NCI-H2171 treated with DMSO at 0.1 percent for 48 hours (cell line): ENCODE measurements at regions not wholly inside any gene's neighbourhood (a gene's known extent, or its start where the extent isn't known, plus 50 kb on each side); places are given as distances from the start of the nearest gene placed in this dataset.

Experiments used
- DNase-seq: peaks from one replicate; lab custom pipeline; 2025; lab: John Stamatoyannopoulos, UW

DNA sequence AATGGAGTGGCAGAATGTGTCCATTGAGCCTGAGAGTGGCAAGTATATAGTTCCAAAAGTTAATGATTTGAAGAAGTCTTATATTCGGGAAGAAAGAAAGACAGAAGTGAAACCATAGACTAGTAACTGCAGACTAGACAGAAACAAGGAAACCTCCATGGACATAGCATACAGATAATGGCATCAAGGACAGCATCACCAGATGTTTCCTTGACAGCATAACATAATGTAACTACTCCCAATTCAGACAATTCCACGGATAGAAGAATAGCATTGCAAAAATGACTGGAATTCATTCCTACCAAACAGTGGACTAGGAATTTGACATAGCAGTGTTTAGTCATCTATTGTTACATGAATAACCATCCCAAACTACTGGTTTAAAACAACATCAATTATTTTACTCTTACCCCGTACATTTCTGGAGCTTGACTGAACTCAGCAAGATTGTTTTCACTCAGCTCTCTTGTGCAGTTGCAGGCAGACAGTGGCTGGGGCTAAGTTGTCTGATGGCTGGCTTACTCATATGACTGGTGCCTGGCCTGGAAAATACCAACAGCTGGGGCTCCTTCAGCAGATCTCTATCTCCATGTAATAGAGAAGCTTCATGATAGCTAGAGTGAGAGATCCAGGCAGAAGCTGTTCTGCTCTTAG lies 109.7 kb upstream of the GADL1 start:
- DNase-seq, result peak; percentile 21

DNA sequence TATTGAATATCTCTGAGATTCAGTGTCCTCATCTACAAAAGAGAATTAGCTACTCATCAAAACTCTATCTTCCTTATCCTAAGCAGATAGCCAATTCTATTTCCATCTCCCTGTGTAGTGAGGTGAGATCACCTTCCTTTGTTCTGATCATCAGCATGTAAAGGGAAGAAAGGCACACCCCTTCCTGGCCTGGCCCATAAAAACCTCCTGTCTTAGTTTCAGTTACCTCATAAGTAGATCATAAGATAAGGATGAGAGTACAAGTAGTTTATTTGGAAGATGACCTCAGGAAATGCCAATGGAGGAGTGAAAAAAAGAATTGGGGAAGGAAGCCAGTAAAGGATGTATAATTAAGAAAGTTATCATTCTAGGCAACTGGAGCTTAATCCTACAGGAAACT lies 114.5 kb upstream of the GADL1 start:
- no peak for DNase-seq

GRCh38 chr3:31009881-31010280 lies 115.4 kb upstream of the GADL1 start:
- DNase-seq, result peak; percentile 42

GRCh38 chr3:31010491-31010890 lies 116.0 kb upstream of the GADL1 start:
- no peak for DNase-seq

- peak; percentile 10 for DNase-seq
Measured at GRCh38 chr3:31011380-31011779, 116.9 kb upstream of the GADL1 start.

DNA sequence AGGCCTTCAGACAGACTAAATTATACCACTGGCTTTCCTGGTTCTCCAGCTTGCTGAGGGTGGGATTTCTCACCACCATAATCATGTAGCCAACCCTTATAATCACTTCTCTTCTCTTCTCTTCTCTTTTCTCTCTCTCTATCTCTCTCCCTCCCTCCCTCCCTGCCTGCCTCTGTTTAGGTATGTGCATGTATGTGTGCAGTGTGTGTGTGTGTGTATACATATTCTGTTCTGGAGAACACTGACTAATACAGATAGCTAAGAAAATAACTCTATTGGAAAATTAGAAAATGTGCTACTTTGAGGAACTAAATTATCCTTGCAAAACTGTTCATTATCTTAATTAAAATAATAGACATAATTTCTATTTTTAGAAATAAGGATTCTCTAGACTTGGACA lies 118.6 kb upstream of the GADL1 start:
- DNase-seq, result no peak

DNA sequence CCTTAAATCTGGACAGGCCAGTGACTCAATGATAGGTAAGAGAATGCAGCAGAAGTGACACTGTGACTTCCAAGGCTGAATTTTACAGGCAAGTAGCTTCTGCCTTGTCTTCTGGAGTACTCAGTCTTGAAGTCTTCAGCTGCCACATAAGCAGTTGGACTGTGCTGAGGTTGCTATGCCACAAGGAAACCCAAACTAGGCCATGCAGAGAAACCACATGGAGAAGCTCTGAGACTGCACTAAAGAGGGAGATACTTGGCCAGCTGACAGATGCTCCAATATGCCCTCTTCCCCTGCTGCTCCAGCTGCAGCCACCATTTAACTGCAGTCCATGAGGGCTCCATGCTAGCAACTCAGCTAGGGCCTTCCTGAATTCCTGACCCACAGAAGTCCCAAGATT lies 119.4 kb upstream of the GADL1 start:
- DNase-seq, result no peak

DNA sequence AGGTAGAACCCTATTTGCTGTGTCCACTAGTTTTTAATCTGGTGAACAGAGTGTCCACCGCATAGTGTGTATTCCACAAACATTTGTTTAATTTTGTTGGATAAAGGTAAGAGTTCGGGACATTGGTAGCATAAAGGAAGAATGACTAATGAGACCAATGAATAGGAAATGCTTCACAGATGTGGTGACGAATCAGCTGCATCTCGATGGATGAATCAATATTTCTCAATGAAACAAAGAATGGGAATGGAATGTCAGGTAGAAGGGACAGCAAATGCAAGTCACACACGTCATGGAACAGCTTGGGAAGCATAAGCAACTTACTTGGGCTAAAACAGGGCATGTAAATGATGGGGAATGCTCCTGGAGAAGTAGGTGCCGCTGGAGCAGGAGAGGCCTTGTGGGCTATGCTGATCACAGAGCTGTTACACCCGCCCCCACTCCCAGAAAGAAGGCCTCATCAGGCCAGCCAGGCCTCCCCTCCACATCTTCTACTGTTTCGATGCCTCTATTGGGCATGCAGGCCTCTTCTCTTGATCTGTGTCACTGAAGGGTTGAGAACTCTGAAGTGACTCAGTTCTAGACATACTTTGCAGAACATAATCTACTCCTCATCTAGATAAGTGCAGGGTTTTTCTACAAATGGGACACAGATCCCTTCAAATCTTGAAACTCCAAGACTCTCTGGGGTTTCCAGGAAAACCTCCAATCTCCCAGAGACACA lies 120.0 kb upstream of the GADL1 start:
- no peak for DNase-seq

- no peak for DNase-seq
Measured at GRCh38 chr3:31016196-31016595, 121.7 kb upstream of the GADL1 start.

- no peak for DNase-seq
Measured at GRCh38 chr3:31022716-31023115, 128.3 kb upstream of the GADL1 start.

- DNase-seq, result no peak
Measured at GRCh38 chr3:31025541-31025940, 131.1 kb upstream of the GADL1 start.

DNA sequence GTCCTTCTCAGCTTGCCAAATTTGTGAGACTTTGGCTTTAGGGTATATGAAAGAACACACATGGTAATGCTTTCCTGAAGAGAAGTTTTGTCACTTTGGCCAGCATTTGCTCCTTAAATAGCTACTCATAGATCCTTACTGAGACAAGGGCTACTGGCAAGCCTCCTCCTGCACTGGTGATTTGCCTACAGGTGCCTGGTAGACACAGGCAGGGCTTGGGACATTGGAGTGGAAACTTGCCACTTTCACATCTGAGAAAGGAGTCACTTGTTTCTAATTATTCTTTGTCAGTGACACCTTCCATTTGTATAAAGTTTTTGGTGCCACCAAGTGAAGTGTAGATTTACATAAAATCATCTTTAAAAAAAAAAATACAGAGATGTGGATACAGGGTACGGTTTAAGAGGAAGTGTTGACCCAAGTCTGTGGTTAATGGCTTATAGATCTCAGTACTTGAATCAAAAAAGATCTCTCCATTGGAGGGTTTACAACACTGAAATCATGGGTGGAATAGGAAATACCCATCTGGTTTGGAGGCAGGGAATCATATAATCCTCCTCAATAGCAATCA lies 132.8 kb upstream of the GADL1 start:
- no peak for DNase-seq

GRCh38 chr3:31027914-31028313 lies 133.5 kb upstream of the GADL1 start:
- DNase-seq, result no peak

GRCh38 chr3:31028766-31029165 lies 134.3 kb upstream of the GADL1 start:
- no peak for DNase-seq

GRCh38 chr3:31029706-31030105 lies 135.2 kb upstream of the GADL1 start:
- DNase-seq, result no peak

GRCh38 chr3:31035681-31036080 lies 141.2 kb upstream of the GADL1 start:
- DNase-seq, result no peak

DNA sequence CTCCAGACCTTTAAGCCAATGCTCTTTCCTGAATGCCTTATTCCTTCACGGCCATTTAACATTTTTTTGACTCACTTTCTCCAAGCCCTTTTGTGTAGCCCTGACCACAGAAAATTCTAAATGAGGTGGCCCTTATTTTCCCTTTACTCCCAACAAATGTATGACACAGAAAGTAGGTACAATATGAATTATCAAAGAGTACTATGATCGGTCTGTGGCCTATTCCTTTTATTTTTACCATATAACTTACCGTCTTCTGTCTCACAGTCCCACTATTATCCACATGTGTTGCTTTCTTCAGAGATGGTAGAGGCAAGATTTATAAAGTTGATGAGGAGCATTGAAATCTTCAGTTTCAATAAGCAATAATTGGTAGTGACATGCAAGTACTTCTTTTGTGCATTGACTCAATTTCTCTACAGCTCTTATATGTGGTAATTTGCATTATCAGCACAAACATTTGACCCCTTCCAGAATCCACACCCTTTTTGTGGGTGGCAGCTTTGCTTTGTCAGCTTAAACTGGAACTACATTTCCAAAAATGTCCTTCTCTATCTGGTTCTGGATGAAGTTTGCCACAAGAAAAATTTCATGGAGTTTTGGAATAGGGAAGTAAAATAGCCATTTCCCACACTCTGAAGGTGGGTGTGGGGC lies 143.8 kb upstream of the GADL1 start:
- DNase-seq, result no peak

GRCh38 chr3:31039145-31039544 lies 144.7 kb upstream of the GADL1 start:
- no peak for DNase-seq

- DNase-seq, result no peak
Measured at GRCh38 chr3:31041161-31041978, 146.9 kb upstream of the GADL1 start.

GRCh38 chr3:31043184-31043819 lies 148.8 kb upstream of the GADL1 start:
- DNase-seq, result no peak

DNA sequence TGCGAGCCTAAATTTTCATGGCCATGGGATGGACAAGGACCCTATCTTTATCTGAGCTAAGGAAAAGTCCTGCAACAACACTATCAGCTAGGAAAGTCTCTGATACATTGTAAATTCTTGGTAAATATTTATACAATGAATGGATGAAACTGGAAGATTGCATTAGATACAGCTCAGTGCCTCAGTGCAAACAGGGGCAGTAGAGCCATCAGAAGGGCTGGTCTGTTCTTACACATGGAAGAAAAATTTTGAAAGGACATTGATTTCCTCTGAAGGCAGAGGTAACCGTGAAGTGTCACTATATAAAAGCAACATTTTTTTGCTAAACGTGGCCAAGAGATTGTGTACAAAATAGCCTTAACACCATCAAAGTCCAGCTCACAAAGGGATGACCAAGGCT lies 153.2 kb upstream of the GADL1 start:
- DNase-seq, result no peak

GRCh38 chr3:31048143-31048542 lies 153.7 kb upstream of the GADL1 start:
- no peak for DNase-seq
